ENCODE measurements at regions not wholly inside any gene's neighbourhood (a gene's known extent, or its start where the extent isn't known, plus 50 kb on each side); places are given as distances from the start of the nearest gene placed in this dataset.

DNA sequence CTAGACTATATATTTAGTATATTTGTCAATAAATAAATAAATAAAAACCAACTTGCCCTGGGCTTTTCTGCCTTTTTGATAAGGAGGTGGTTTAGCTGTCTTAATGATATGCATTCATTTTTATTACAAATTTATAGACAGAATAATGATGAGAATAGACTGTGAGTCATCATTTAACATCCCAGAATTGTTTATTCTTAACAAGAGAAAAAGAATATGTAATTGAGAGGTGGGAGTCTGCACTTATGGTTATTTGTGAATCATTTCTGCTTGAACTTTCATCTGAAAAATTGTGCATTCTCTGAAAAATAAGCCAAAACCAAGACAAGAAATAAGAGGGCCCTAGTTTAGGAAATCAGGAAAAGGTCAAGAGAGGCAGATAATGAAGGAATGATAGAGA lies 326.2 kb downstream of the COL11A1 start:
- TF ChIP-seq, protein P1, sequence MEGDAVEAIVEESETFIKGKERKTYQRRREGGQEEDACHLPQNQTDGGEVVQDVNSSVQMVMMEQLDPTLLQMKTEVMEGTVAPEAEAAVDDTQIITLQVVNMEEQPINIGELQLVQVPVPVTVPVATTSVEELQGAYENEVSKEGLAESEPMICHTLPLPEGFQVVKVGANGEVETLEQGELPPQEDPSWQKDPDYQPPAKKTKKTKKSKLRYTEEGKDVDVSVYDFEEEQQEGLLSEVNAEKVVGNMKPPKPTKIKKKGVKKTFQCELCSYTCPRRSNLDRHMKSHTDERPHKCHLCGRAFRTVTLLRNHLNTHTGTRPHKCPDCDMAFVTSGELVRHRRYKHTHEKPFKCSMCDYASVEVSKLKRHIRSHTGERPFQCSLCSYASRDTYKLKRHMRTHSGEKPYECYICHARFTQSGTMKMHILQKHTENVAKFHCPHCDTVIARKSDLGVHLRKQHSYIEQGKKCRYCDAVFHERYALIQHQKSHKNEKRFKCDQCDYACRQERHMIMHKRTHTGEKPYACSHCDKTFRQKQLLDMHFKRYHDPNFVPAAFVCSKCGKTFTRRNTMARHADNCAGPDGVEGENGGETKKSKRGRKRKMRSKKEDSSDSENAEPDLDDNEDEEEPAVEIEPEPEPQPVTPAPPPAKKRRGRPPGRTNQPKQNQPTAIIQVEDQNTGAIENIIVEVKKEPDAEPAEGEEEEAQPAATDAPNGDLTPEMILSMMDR (IDR thresholded peaks at IDR 0.05) = no peak
- TF ChIP-seq POLR2A (IDR thresholded peaks at IDR 0.05) = no peak

Data from thyroid gland (tissue), 4 donors.